GM12864 (cell line): ENCODE measurements at regions not wholly inside any gene's neighbourhood (a gene's known extent, or its start where the extent isn't known, plus 50 kb on each side); places are given as distances from the start of the nearest gene placed in this dataset.

Experiments used
- DNase-seq: peaks from one replicate; pipeline ENCODE4 v3.0.0-alpha.2; 2011; ENCODE audit warnings: low read depth
- H3K4me3 ChIP-seq: 2 replicates; pipeline ENCODE4 v1.5.1; 2011; ENCODE audit warnings: mild to moderate bottlenecking, low read depth, low read length, control low read depth
- CTCF ChIP-seq: IDR thresholded peaks from 2 replicates; pipeline ENCODE4 v1.5.1; 2011; ENCODE audit warnings: low read depth, mild to moderate bottlenecking, moderate library complexity, low read length, control low read depth, inconsistent platforms; ENCODE audit errors: missing control alignments

DNA sequence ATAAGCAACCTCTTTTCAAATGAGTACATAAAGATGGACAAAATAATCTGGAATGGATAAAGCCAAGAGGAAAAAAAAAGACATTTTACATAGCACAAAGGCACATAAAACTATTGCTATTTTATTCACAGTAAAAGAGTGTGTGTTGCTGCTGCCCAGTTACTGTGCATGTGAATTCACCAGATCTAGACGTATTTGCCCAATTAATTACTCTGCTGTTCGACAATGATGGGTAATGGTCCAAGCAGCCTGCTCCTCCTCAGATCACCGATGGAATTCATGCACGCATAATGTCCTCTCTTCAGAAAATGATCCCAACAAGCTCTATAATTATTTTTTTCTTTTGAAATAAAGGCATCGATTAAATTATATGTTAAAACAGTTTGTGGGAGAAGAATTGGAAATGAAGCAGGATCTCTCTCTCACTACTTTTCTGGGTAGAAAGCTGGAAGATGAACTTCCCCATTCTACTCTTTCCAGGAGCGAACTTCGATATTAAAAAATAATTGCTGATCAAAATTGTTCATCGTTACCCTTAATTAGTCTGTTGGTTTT is 357.4 kb upstream of the CCNH start:
- DNase-seq = no peak
- no peak for TF ChIP-seq CTCF
- no peak overlapping the region for H3K4me3 ChIP-seq

- no peak for TF ChIP-seq CTCF
- no peak overlapping the region for H3K4me3 ChIP-seq
- DNase-seq = no peak
Observed at GRCh38 chr5:87769157-87769556, 356.4 kb upstream of the CCNH start.

GRCh38 chr5:87768190-87768589 is 355.5 kb upstream of the CCNH start:
- H3K4me3 ChIP-seq = no peak overlapping the region
- no peak for TF ChIP-seq CTCF
- DNase-seq = no peak

DNA sequence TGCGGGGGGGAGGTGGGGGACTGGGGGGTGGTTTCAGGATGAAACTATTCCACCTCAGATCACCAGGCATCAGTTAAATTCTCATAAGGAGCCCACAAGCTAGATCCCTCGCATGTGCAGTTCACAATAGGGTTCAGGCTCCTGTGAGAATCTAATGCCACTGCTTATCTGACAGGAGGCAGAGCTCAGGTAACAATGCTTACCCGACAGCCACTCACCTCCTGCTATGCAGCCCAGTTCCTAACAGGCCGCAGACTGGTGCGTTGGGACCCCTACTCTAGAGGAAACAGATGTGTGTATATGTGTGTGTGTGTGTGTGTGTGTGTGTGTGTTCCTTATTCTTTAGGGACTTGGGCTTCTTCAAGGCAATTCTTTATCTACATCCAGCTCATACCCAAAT is 352.3 kb upstream of the CCNH start:
- TF ChIP-seq CTCF = no peak
- DNase-seq = no peak
- no peak overlapping the region for H3K4me3 ChIP-seq

- no peak for TF ChIP-seq CTCF
- H3K4me3 ChIP-seq = no peak overlapping the region
- no peak for DNase-seq
Observed at GRCh38 chr5:87762631-87763030, 349.9 kb upstream of the CCNH start.

- DNase-seq = no peak
- H3K4me3 ChIP-seq = no peak overlapping the region
- TF ChIP-seq CTCF = no peak
Observed at GRCh38 chr5:87756951-87757350, 344.2 kb upstream of the CCNH start.

DNA sequence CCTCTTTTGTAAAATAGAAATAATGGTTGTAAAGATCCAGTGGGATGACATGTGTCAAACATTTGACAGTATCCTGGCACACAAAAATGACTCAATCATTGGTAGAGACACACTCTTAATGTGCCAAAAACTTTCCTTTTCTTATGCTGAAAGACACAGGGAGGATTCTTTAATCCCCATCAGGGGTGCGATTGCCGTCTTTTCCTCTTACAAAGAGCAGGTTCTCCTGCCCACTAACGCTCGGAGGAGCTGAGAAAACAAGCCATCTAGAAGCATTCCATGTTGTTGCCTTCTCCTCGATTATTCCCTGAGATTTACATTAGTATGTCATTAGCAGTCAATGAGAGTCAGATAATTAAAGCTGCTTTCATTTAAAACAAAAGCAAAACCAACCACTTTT is 342.6 kb upstream of the CCNH start:
- no peak overlapping the region for H3K4me3 ChIP-seq
- DNase-seq = no peak
- no peak for TF ChIP-seq CTCF
